Chondrocyte (in vitro differentiated cells): ENCODE measurements at regions not wholly inside any gene's neighbourhood (a gene's known extent, or its start where the extent isn't known, plus 50 kb on each side); places are given as distances from the start of the nearest gene placed in this dataset.
A peak's percentile ranks its signal among the peaks of the same experiment; 100 is the strongest.
"Not testable (repeated sequence)": the region's sequence is repeated elsewhere in the genome, so short reads cannot be mapped to it uniquely, and the experiment has no call there.

Experiments used
- DNase-seq: peaks from one replicate; pipeline ENCODE4 v3.0.0; 2021; ENCODE audit warnings: mixed read lengths, low spot score
- H3K27ac Mint-ChIP-seq: one replicate; pipeline ENCODE4 v1.8.0; 2021; ENCODE audit warnings: mild to moderate bottlenecking, moderate library complexity, mixed read lengths; ENCODE audit not compliant: unreplicated experiment
- H3K27me3 Mint-ChIP-seq: 2 replicates; pipeline ENCODE4 v1.8.0; 2021; ENCODE audit warnings: low read depth, mixed read lengths
- H3K36me3 Mint-ChIP-seq: 2 replicates; pipeline ENCODE4 v1.8.0; 2021; ENCODE audit warnings: low read depth, mixed read lengths
- H3K4me1 Mint-ChIP-seq: 2 replicates; pipeline ENCODE4 v1.8.0; 2021; ENCODE audit warnings: low read depth, mild to moderate bottlenecking, mixed read lengths
- H3K4me3 Mint-ChIP-seq: one replicate; pipeline ENCODE4 v1.8.0; 2021; ENCODE audit warnings: mild to moderate bottlenecking, moderate library complexity, mixed read lengths; ENCODE audit not compliant: unreplicated experiment
- H3K9me3 Mint-ChIP-seq: 2 replicates; pipeline ENCODE4 v1.8.0; 2021; ENCODE audit warnings: low read depth, mixed read lengths
- TF ChIP-seq, protein P1 (sequence below): fragments of 200-600 bp; sonication (generic); IDR thresholded peaks from 2 replicates; pipeline ENCODE4 v1.5.0; 2021; ENCODE audit warnings: antibody characterized with exemption, mild to moderate bottlenecking, moderate library complexity

GRCh38 chr6:128580224-128581110 lies 60.1 kb upstream of the PTPRK start:
- peak; percentile 70 for DNase-seq
- Mint-ChIP-seq H3K27ac (no peak overlapping the region), H3K36me3 (no peaks in the 10 kb centered on the region), H3K4me3 (no peak overlapping the region), H3K4me1 (no peaks in the 10 kb centered on the region), H3K9me3 (no peaks in the 10 kb centered on the region), H3K27me3 (no peaks in the 10 kb centered on the region)
- TF ChIP-seq, protein P1, sequence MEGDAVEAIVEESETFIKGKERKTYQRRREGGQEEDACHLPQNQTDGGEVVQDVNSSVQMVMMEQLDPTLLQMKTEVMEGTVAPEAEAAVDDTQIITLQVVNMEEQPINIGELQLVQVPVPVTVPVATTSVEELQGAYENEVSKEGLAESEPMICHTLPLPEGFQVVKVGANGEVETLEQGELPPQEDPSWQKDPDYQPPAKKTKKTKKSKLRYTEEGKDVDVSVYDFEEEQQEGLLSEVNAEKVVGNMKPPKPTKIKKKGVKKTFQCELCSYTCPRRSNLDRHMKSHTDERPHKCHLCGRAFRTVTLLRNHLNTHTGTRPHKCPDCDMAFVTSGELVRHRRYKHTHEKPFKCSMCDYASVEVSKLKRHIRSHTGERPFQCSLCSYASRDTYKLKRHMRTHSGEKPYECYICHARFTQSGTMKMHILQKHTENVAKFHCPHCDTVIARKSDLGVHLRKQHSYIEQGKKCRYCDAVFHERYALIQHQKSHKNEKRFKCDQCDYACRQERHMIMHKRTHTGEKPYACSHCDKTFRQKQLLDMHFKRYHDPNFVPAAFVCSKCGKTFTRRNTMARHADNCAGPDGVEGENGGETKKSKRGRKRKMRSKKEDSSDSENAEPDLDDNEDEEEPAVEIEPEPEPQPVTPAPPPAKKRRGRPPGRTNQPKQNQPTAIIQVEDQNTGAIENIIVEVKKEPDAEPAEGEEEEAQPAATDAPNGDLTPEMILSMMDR = no peak

- H3K4me3 Mint-ChIP-seq, H3K27me3 Mint-ChIP-seq, H3K36me3 Mint-ChIP-seq, H3K9me3 Mint-ChIP-seq, DNase-seq, H3K27ac Mint-ChIP-seq: not testable (repeated sequence)
- peaks cover 22% of the 10 kb centered on the region for H3K4me1 Mint-ChIP-seq
Observed at GRCh38 chr6:128575254-128575653, 54.9 kb upstream of the PTPRK start.

GRCh38 chr6:128574402-128574801 lies 54.0 kb upstream of the PTPRK start:
- Mint-ChIP-seq H3K4me1 (peaks cover 30% of the 10 kb centered on the region), H3K4me3 (no peak overlapping the region), H3K36me3 (no peaks in the 10 kb centered on the region), H3K27ac (no peak overlapping the region), H3K27me3 (no peaks in the 10 kb centered on the region), H3K9me3 (no peaks in the 10 kb centered on the region)
- DNase-seq = no peak
- TF ChIP-seq, protein P1 = no peak

DNA sequence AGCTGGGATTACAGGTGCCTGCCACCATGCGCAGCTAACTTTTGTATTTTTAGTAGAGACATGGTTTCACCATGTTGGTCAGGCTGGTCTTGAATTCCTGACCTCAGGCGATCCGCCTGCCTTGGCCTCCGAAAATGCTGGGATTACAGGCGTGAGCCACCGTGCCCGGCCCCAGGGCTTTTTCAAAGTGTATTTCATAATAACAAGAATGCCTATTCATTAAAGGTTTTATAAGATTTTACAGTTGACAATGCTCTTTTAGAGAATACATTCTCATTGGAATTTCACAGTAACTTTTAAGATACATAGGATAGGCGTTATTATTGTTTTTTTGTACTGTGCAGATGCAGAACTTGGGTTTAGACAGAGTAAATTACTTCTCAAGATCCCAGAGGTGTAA lies 52.6 kb upstream of the PTPRK start:
- TF ChIP-seq, protein P1 = no peak
- no peak for DNase-seq
- peaks cover 2% of the 10 kb centered on the region for H3K9me3 Mint-ChIP-seq
- no peaks in the 10 kb centered on the region for H3K36me3 Mint-ChIP-seq
- peaks cover 38% of the 10 kb centered on the region for H3K4me1 Mint-ChIP-seq
- no peak overlapping the region for H3K27ac Mint-ChIP-seq
- H3K4me3 Mint-ChIP-seq = no peak overlapping the region
- H3K27me3 Mint-ChIP-seq = no peaks in the 10 kb centered on the region

GRCh38 chr6:128572294-128572693 lies 51.9 kb upstream of the PTPRK start:
- DNase-seq = no peak
- Mint-ChIP-seq H3K4me1 (peaks cover 39% of the 10 kb centered on the region), H3K4me3 (no peak overlapping the region), H3K36me3 (no peaks in the 10 kb centered on the region), H3K27ac (peak overlapping the region; percentile 51), H3K9me3 (peaks cover 2% of the 10 kb centered on the region), H3K27me3 (no peaks in the 10 kb centered on the region)
- TF ChIP-seq, protein P1 = no peak

DNA sequence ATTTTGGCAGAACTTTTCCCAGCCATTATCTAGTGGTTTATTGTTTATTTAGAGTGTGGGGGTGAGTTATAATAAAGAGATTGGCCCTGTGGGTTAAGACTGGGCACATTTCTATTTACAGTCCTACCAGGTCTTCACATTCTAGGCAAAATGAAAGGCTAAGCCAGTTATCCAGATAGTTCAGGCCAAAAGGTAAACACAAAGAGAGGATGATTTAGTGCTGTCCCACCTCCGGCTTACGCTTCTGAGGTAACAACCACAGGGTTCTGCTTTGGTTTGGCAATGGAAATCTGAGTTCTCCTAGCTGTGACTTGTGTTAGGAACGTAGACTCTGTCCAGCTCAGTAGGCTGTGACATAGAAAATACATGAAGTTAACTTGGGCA lies 50.3 kb upstream of the PTPRK start:
- Mint-ChIP-seq H3K27me3 (no peaks in the 10 kb centered on the region), H3K4me1 (peaks cover 46% of the 10 kb centered on the region), H3K36me3 (no peaks in the 10 kb centered on the region), H3K27ac (peak overlapping the region; percentile 91), H3K9me3 (peaks cover 2% of the 10 kb centered on the region), H3K4me3 (peak overlapping the region; percentile 39)
- DNase-seq = no peak
- TF ChIP-seq, protein P1 = no peak
